Stimulated activated CD4-positive, alpha-beta T cell treated with anti-CD3 and anti-CD28 coated beads, Interleukin-2, amount 100 ng/mL, for 24 hours (primary cell): ENCODE measurements at regions not wholly inside any gene's neighbourhood (a gene's known extent, or its start where the extent isn't known, plus 50 kb on each side); places are given as distances from the start of the nearest gene placed in this dataset.
"Not testable (repeated sequence)": the region's sequence is repeated elsewhere in the genome, so short reads cannot be mapped to it uniquely, and the experiment has no call there.

ENCODE experiments used
- DNase-seq, 2 donors: peaks; one replicate each; pipeline ENCODE4 v3.0.0-alpha.2; 2020

- peak; percentile 28 to 32 for DNase-seq
Observed at GRCh38 chr1:182259229-182259872, 132.2 kb downstream of the GLUL start.

GRCh38 chr1:182257369-182258063 is 134.1 kb downstream of the GLUL start:
- DNase-seq = no peak

- DNase-seq = no peak
Observed at GRCh38 chr1:182256931-182257330, 134.7 kb downstream of the GLUL start.

- DNase-seq = no peak
Observed at GRCh38 chr1:182255494-182255893, 136.1 kb downstream of the GLUL start.

GRCh38 chr1:182253319-182253860 is 138.2 kb downstream of the GLUL start:
- DNase-seq = no peak

DNA sequence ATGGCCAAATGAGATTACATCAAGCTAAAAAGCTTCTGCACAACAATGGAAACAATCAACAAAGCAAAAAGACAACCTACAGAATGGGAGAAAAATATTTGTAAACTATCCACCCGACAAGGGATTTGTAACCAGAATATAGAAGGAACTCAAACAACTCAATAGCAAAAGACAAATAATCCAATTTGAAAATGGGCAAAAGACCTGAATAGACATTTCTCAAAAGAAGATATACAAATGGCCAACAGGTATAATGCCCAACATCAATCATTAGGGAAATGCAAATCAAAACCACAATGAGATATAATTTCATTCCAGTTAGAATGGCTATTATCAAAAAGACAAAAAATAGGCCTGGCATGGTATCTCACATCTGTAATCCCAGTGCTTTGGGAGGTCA is 140.0 kb downstream of the GLUL start:
- no peak for DNase-seq

GRCh38 chr1:182249201-182249676 is 142.4 kb downstream of the GLUL start:
- DNase-seq = peak; percentile 27 to 56

DNA sequence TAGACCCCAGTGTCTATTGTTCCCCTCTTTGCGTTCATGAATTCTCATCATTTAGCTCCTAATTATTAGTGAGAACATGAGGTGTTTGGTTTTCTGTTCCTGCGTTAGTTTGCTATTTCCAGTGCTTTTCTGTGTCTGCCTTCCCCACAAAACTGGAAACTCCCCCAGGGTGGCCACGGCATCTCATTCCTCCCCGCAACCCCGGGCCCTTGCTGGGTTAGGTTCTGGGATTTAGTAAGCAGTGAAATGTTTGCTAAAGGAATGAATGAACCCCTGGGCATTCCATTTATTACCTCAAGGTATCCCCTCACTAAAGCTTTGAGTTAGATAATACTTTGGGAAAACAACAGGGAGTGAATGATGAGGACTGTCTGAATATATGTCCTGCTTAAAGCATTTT is 142.9 kb downstream of the GLUL start:
- DNase-seq = peak; percentile 37 to 50

DNA sequence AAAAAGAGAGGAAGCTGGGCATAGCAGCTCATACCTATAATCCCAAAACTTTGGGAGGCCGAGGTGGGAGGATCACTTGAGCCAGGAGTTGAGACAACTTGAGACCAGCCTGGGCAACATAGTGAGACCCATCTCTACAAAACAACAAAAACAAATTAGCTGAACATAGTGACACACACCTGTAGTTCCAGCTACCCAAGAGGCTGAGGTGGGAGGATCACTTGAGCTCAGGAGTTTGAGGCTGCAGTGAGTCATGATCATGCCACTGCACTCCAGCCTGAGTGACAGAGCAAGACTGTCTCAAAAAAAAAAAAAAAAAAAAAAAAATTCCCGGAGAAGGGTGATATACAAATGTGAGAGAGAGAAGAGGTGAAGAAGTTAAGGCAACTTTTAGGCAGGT is 143.8 kb downstream of the GLUL start:
- DNase-seq = not testable (repeated sequence)

DNA sequence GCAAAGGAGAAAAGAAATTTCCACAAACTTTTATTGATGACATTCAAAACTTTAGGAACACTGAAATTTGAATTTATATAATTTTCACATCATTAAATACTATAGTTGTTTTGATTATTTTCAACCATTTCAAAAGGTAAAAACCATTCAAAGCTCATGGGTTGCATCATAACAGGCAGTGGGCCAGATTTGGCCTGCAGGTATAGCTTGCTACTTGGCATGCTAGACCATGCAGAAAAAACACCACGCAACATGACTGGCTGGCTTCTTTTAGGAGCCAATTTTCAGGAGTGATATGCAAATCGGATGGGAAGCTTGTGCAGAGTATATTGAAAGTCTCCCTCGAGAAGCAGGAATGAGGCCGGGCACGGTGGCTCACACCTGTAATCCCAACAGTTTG is 144.8 kb downstream of the GLUL start:
- DNase-seq = no peak

DNA sequence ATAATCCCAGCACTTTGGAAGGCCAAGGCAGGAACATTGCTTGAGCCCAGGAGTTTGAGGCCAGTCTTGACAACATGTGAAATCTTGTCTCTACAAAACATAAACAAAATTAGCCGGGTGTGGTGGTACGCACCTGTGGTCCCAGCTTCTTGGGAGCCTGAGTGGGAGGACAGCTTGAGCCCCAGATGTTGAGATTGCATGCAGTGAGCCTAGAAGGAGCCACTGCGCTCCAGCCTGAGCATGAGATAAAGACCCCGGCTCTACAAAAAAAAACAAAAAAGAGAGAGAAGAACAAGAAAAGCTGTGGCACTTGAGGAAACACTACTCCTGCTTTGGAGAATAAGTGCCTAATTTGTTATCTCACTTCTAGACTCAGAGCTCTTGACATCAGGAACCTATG is 146.6 kb downstream of the GLUL start:
- no peak for DNase-seq

DNA sequence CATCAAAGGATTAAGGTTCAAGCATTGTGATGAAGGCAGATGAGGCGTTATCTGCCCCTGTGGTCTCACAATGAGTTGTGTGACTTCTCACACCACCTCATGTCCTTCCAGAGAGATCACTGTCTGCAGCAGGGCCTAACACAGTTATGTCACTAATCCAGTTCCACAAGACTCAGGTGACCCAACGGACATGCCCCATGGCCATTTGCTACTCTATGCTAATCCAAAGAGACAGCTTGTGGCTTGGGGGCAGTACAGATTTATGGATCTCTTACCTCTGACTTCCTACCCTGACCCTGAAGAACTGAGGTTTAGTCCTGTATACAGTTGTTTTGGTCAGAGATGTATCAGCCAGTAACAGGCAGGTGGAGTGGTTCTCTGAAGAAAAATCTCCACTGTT is 147.1 kb downstream of the GLUL start:
- DNase-seq = no peak

DNA sequence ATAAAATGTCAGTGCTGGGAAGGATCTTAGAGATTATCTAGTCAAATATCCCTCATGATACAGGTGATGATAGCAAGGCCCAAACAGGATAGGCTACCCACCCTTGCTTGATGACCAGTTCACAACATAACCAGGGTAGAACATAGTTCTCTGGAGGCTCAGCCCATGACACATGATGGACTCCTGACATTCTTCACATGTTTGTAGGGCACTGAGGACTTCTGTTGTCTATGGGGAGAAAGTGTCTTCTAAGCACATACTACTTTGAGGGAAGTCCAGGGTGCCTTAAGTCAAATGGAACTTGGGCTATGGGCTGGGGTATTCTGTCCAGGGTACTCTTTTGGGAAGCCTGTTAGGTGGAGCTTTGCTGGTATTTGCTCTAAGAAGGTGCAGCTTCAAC is 148.9 kb downstream of the GLUL start:
- DNase-seq = no peak

DNA sequence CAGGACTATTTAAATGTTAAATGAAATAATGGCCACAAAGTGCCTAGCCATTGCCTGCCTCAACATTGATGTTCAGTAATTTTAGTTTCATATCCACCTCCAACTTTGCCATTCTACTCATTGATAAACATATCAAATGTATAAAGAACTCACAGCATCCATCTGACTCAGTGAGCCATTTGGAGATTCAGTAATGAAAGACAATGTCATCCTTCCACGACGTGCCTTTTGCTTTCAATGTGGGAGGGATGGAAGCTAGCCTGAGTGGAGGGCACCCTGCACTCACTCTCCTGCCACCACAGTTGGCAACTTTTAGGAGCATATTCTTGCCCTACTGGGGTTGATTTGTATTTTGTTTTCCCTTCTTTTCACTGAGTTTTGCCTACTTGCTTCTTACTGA is 151.5 kb downstream of the GLUL start:
- no peak for DNase-seq

GRCh38 chr1:182238421-182238820 is 153.2 kb downstream of the GLUL start:
- DNase-seq = no peak

DNA sequence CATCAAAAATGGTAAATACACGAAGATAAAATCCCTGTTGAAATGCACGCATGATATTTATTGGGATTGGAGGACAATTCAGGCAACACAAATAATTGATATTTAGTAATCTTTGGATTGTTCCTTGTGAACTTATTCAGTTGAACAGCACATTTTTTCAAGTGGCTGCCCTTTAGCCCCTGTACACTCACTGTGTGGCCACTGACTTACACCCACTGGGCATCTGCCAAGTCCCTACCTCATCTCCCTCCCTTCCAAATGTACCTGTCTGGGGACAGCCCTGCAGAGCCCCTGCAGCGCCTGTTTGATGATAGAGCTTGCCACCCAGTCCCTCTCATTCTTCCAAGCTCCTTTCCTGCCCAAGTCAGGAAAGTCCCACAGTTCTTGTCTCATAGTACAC is 154.3 kb downstream of the GLUL start:
- no peak for DNase-seq

GRCh38 chr1:182236651-182237077 is 154.9 kb downstream of the GLUL start:
- DNase-seq = no peak

DNA sequence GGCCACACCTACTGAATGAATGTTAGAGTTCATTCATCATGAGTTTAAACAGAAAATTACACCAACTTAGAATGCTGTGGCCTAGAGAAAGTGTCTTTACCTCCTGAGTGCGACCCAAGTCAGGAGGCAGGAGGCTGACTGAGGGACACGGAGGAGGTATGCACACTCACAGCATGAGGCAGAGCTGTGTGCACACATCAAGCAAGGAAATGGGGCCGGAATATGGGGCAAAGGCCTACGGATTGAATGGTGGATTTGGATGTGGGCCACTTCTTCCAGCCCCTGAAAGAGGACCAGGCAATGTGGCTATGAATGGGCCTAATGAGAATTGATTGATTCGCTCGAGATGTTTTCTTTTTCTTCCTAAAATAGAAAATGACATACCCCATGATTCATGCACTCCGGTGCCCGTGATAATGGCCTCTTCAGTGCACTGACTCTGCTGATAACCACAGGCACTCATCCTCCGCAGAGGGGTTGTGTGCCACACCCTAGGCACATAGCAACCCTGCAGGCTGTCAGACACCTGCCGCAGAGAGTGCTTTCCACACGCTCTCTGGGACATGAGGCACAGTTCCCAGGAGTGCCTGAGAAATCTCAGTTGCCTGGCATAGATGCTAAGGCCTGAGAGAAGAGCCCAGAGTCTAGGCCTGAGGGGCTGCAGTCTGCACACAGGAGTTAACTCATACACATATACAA is 155.5 kb downstream of the GLUL start:
- no peak for DNase-seq

GRCh38 chr1:182235604-182235951 is 156.0 kb downstream of the GLUL start:
- DNase-seq = no peak

- no peak for DNase-seq
Observed at GRCh38 chr1:182229921-182230491, 161.6 kb downstream of the GLUL start.

- no peak for DNase-seq
Observed at GRCh38 chr1:182229451-182229850, 162.1 kb downstream of the GLUL start.

GRCh38 chr1:182227864-182228547 is 163.6 kb downstream of the GLUL start:
- DNase-seq = no peak

GRCh38 chr1:182226618-182227017 is 165.0 kb downstream of the GLUL start:
- DNase-seq = no peak
